SK-N-SH treated with all-trans-retinoic acid at 6 μM for 48 hours (cell line): ENCODE measurements at regions not wholly inside any gene's neighbourhood (a gene's known extent, or its start where the extent isn't known, plus 50 kb on each side); places are given as distances from the start of the nearest gene placed in this dataset.

ENCODE experiments used
- ATAC-seq: fragments of 200-7000 bp; cut with Tn5 transposase; 3 replicates; pipeline ENCODE4 v1.9.1; 2020; ENCODE audit warnings: mild to moderate bottlenecking, moderate library complexity
- ARNTL ChIP-seq: fragments of 450-650 bp; formaldehyde crosslinking; IDR thresholded peaks from 2 replicates; pipeline ENCODE4 v1.5.0; 2020; ENCODE audit warnings: low read depth, mild to moderate bottlenecking, moderate library complexity, borderline replicate concordance
- BACH2 ChIP-seq: fragments of 250-450 bp; sonication (Bioruptor Pico); IDR thresholded peaks from 2 replicates; pipeline ENCODE4 v1.9.0; 2021; ENCODE audit warnings: mild to moderate bottlenecking, borderline replicate concordance
- CSDC2 ChIP-seq: fragments of 250-450 bp; sonication (Bioruptor Pico); IDR thresholded peaks from 2 replicates; pipeline ENCODE4 v1.5.0; 2020; ENCODE audit warnings: mild to moderate bottlenecking, moderate library complexity
- CSRNP3 ChIP-seq: fragments of 250-450 bp; sonication (Bioruptor Pico); IDR thresholded peaks from 2 replicates; pipeline ENCODE4 v1.5.1; 2021; ENCODE audit warnings: mild to moderate bottlenecking, moderate library complexity
- ESRRG ChIP-seq: fragments of 250-450 bp; sonication (Bioruptor Pico); IDR thresholded peaks from 2 replicates; pipeline ENCODE4 v1.6.1; 2021; ENCODE audit warnings: mild to moderate bottlenecking
- GLIS3 ChIP-seq: fragments of 250-450 bp; sonication (Bioruptor Pico); IDR thresholded peaks from 2 replicates; pipeline ENCODE4 v1.5.0; 2020; ENCODE audit warnings: mild to moderate bottlenecking, moderate library complexity
- ISL1 ChIP-seq: fragments of 250-450 bp; sonication (Bioruptor Pico); IDR thresholded peaks from 2 replicates; pipeline ENCODE4 v2.1.2; 2022; ENCODE audit warnings: mild to moderate bottlenecking, moderate library complexity
- OSR1 ChIP-seq: fragments of 250-450 bp; sonication (Bioruptor Pico); IDR thresholded peaks from 2 replicates; pipeline ENCODE4 v1.8.0; 2022; ENCODE audit warnings: moderate library complexity, mild to moderate bottlenecking, inconsistent platforms
- PPARA ChIP-seq: fragments of 250-450 bp; sonication (Bioruptor Pico); IDR thresholded peaks from 2 replicates; pipeline ENCODE4 v1.5.0; 2020; ENCODE audit warnings: mild to moderate bottlenecking, borderline replicate concordance
- RARB ChIP-seq: fragments of 250-450 bp; sonication (Bioruptor Pico); IDR thresholded peaks from 2 replicates; pipeline ENCODE4 v1.8.0; 2021; ENCODE audit warnings: mild to moderate bottlenecking, moderate library complexity
- SNAI2 ChIP-seq: fragments of 250-450 bp; sonication (Bioruptor Pico); IDR thresholded peaks from 2 replicates; pipeline ENCODE4 v1.5.0; 2020; ENCODE audit warnings: mild to moderate bottlenecking, moderate library complexity
- TCF4 ChIP-seq: fragments of 250-450 bp; sonication (Bioruptor Pico); IDR thresholded peaks from 2 replicates; pipeline ENCODE4 v1.8.0; 2021; ENCODE audit warnings: mild to moderate bottlenecking, moderate library complexity, borderline replicate concordance
- TOX ChIP-seq: fragments of 250-450 bp; sonication (Bioruptor Pico); IDR thresholded peaks from 2 replicates; pipeline ENCODE4 v1.8.0; 2021; ENCODE audit warnings: mild to moderate bottlenecking, moderate library complexity, borderline replicate concordance
- TSHZ2 ChIP-seq: fragments of 250-450 bp; sonication (Bioruptor Pico); IDR thresholded peaks from 2 replicates; pipeline ENCODE4 v1.5.0; 2020; ENCODE audit warnings: mild to moderate bottlenecking, moderate library complexity
- ZC3H10 ChIP-seq: fragments of 250-450 bp; sonication (Bioruptor Pico); IDR thresholded peaks from 2 replicates; pipeline ENCODE4 v1.5.1; 2021; ENCODE audit warnings: mild to moderate bottlenecking, moderate library complexity
- ZFP3 ChIP-seq: fragments of 250-450 bp; sonication (Bioruptor Pico); IDR thresholded peaks from 2 replicates; pipeline ENCODE4 v1.5.0; 2020; ENCODE audit warnings: mild to moderate bottlenecking, moderate library complexity
- ZFP30 ChIP-seq: fragments of 450-650 bp; formaldehyde crosslinking; IDR thresholded peaks from 2 replicates; pipeline ENCODE4 v1.5.0; 2022; ENCODE audit warnings: mild to moderate bottlenecking, moderate library complexity
- ZNF8 ChIP-seq: fragments of 450-650 bp; formaldehyde crosslinking; IDR thresholded peaks from 2 replicates; pipeline ENCODE4 v1.5.0; 2020; ENCODE audit warnings: mild to moderate bottlenecking, moderate library complexity
- TF ChIP-seq, protein P1 (sequence below): fragments of 250-450 bp; sonication (Bioruptor Pico); IDR thresholded peaks from 2 replicates; pipeline ENCODE4 v1.5.1; 2020; ENCODE audit warnings: low read depth, mild to moderate bottlenecking, moderate library complexity
- TF ChIP-seq, protein P2 (sequence below): fragments of 250-450 bp; sonication (Bioruptor Pico); IDR thresholded peaks from 2 replicates; pipeline ENCODE4 v1.8.0; 2020; ENCODE audit warnings: mild to moderate bottlenecking, moderate library complexity, borderline replicate concordance

DNA sequence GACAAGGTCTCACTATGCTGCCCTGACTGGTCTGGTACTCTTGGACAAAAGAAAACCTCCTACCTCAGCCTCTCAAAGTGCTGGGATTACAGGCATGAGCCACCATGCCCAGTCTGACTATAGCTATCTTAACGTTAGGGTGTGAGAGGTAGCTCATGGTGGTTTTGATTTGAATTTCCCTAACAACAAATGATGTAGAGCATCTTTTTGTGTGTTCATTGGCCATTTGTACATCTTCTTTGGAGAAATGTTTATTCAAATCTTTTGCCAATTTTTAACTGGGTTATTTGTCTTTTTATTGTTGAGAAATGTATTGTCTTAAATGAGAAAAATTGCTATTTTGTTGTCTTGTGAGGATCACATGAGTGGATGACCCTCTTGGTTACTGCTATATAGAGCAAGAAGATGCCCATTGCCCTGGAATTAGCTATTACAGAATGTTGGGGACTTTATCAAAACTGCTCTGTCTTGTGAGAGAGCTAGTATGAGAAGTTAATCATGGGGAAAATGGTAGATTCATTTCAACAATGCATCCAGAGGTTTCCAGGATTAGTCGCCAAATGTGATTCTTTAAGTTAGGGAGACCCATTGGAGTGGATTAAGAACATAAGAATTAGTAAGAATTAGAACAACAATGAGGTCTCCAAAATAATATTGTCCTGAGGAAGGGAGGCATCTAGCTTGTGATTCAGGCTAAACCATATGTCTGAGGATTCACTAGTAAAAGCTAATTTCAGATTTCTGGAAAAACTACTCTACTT lies 124.3 kb upstream of the MOCS2 start:
- TF ChIP-seq TOX (CRISPR knock-in tag): no peak
- TF ChIP-seq ZFP30 (CRISPR knock-in tag): no peak
- TF ChIP-seq PPARA: no peak
- TF ChIP-seq GLIS3 (CRISPR knock-in tag): no peak
- TF ChIP-seq, protein P1, sequence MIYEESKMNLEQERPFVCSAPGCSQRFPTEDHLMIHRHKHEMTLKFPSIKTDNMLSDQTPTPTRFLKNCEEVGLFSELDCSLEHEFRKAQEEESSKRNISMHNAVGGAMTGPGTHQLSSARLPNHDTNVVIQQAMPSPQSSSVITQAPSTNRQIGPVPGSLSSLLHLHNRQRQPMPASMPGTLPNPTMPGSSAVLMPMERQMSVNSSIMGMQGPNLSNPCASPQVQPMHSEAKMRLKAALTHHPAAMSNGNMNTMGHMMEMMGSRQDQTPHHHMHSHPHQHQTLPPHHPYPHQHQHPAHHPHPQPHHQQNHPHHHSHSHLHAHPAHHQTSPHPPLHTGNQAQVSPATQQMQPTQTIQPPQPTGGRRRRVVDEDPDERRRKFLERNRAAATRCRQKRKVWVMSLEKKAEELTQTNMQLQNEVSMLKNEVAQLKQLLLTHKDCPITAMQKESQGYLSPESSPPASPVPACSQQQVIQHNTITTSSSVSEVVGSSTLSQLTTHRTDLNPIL: no peak
- TF ChIP-seq ZNF8 (CRISPR knock-in tag): no peak
- no peak for TF ChIP-seq ZFP3 (CRISPR knock-in tag)
- TF ChIP-seq, protein P2, sequence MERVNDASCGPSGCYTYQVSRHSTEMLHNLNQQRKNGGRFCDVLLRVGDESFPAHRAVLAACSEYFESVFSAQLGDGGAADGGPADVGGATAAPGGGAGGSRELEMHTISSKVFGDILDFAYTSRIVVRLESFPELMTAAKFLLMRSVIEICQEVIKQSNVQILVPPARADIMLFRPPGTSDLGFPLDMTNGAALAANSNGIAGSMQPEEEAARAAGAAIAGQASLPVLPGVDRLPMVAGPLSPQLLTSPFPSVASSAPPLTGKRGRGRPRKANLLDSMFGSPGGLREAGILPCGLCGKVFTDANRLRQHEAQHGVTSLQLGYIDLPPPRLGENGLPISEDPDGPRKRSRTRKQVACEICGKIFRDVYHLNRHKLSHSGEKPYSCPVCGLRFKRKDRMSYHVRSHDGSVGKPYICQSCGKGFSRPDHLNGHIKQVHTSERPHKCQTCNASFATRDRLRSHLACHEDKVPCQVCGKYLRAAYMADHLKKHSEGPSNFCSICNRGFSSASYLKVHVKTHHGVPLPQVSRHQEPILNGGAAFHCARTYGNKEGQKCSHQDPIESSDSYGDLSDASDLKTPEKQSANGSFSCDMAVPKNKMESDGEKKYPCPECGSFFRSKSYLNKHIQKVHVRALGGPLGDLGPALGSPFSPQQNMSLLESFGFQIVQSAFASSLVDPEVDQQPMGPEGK (CRISPR knock-in tag): no peak
- no peak for TF ChIP-seq ARNTL (CRISPR knock-in tag)
- TF ChIP-seq ISL1 (CRISPR knock-in tag): no peak
- ATAC-seq: no peak

GRCh38 chr5:53236683-53237082 lies 127.1 kb upstream of the MOCS2 start:
- ATAC-seq: no peak

GRCh38 chr5:53237876-53238275 lies 128.3 kb upstream of the MOCS2 start:
- ATAC-seq: no peak
- TF ChIP-seq ZC3H10 (CRISPR knock-in tag) (no peak), ISL1 (CRISPR knock-in tag) (no peak), RARB (CRISPR knock-in tag) (no peak), ARNTL (CRISPR knock-in tag) (no peak), ESRRG (CRISPR knock-in tag) (no peak), TCF4 (CRISPR knock-in tag) (no peak), ZNF8 (CRISPR knock-in tag) (no peak), SNAI2 (CRISPR knock-in tag) (no peak), TOX (CRISPR knock-in tag) (no peak), TSHZ2 (CRISPR knock-in tag) (no peak), OSR1 (CRISPR knock-in tag) (no peak), BACH2 (no peak), CSDC2 (no peak), ZFP3 (CRISPR knock-in tag) (no peak), PPARA (no peak), CSRNP3 (CRISPR knock-in tag) (no peak), ZFP30 (CRISPR knock-in tag) (no peak)
- TF ChIP-seq, protein P1: no peak

More at GRCh38 chr5:53236683-53237082, 127.1 kb upstream of the MOCS2 start:
- no peak for TF ChIP-seq TOX (CRISPR knock-in tag)
- no peak for TF ChIP-seq TSHZ2 (CRISPR knock-in tag)
- no peak for TF ChIP-seq BACH2
- no peak for TF ChIP-seq ARNTL (CRISPR knock-in tag)
- TF ChIP-seq CSDC2: no peak
- no peak for TF ChIP-seq OSR1 (CRISPR knock-in tag)
